ENCODE measurements at regions not wholly inside any gene's neighbourhood (a gene's known extent, or its start where the extent isn't known, plus 50 kb on each side); places are given as distances from the start of the nearest gene placed in this dataset.

DNA sequence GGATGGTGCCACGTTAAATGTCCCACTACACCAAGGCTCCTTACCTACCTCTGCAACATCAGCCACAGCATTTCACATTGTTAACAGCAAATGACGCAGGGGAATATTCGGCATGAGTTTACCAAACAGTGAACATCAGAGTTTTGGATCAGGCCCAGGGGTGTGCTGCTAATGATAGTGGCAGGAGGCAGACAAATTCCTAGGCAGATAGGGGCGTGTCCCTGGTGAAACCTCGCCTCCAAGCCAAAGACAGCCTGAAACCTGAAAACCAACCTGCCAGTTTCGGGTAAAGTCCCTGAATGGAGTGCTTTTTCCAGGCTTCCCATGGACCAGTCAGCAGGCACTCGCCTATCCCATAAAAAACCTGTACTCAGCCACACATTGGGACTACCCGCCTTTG is 133.6 kb downstream of the SH3BGRL2 start:
- Mint-ChIP-seq H3K27me3 (peaks cover 9% of the 10 kb centered on the region), H3K9me3 (peaks cover 2 to 14% (median 11%) of the 10 kb centered on the region in 3 donors), H3K4me1 (peaks cover 0 to 2% (median 0%) of the 10 kb centered on the region in 3 donors)

DNA sequence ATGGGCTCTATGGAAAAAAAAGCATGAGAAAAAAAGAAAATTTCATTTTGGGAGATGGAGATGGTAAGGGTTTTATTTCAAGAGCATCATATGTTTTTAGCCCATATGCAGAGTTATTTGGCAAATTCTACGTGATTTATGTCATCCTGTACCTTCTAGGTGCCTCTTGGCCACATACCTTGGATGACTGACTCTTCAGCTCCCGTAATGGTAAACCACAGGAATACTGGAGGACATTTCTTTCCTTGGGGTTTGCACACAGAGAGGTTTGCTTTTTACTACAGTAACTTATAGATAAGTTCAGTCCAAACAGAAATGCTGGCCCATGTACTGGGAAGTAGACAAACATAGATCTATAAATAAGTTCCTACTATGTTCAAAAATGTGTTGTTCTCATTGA is 132.2 kb downstream of the SH3BGRL2 start:
- H3K9me3 Mint-ChIP-seq = peaks cover 0 to 11% (median 6%) of the 10 kb centered on the region in 3 donors
- peaks cover 9% of the 10 kb centered on the region for H3K27me3 Mint-ChIP-seq
- H3K4me1 Mint-ChIP-seq = peaks cover 0 to 2% (median 0%) of the 10 kb centered on the region in 3 donors
- no peaks in the 10 kb centered on the region for H3K36me3 Mint-ChIP-seq
- no peak overlapping the region for H3K27ac Mint-ChIP-seq
- H3K4me3 Mint-ChIP-seq = peak overlapping the region in 1 of 4 donors; percentile 63

More for the DNA sequence above, 133.6 kb downstream of the SH3BGRL2 start:
- no peaks in the 10 kb centered on the region for H3K36me3 Mint-ChIP-seq
- no peak overlapping the region for H3K4me3 Mint-ChIP-seq
- H3K27ac Mint-ChIP-seq = peak overlapping the region in 2 of 3 donors; percentile 14 to 64

DNA sequence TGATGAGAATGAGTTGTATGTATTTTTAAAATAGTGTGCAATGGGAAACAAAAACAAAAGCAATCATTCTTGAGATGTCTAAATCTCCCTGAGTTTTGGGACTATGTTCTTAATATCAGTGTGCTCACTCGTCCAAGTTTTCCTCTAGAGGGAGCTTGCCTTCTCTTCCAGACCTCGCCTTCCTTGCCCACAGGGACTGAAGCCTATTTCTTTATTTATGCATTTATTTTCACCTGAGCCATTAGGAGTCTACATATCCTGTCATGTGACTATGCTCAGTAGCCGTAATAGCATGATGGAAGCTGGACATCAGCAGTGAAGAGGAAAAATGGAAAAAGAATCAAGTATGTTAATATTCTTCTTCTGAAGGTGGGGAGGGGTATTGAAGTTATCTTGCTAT is 131.2 kb downstream of the SH3BGRL2 start:
- Mint-ChIP-seq H3K9me3 (peaks cover 0 to 8% (median 5%) of the 10 kb centered on the region in 3 donors), H3K27ac (no peak overlapping the region), H3K4me1 (peaks cover 0 to 2% (median 0%) of the 10 kb centered on the region in 3 donors), H3K36me3 (no peaks in the 10 kb centered on the region), H3K27me3 (peaks cover 11% of the 10 kb centered on the region), H3K4me3 (no peak overlapping the region)

DNA sequence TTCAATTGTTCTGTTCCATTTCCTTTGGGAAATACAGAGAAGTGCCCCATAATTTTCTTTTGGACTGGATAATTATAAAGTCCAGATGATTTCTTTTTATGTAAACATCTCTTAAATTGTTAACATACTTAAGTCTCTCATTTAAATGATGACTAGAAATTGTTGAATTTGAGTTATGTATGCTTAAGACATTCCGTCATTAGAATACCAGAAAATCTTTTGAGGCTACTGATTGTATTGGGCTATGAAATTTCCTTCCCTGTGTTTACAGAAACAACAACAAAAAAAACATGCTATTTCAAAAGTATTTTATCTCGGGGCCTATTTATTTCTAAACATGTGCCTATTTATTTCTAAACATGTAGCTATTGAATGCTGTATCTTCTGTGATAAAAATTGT is 125.4 kb downstream of the SH3BGRL2 start:
- no peak overlapping the region for H3K4me3 Mint-ChIP-seq
- H3K9me3 Mint-ChIP-seq = peaks cover 0 to 3% (median 1%) of the 10 kb centered on the region in 3 donors
- no peaks in the 10 kb centered on the region for H3K36me3 Mint-ChIP-seq
- H3K27me3 Mint-ChIP-seq = peaks cover 8% of the 10 kb centered on the region
- H3K4me1 Mint-ChIP-seq = no peaks in the 10 kb centered on the region
- no peak overlapping the region for H3K27ac Mint-ChIP-seq

GRCh38 chr6:79755967-79756366 is 124.8 kb downstream of the SH3BGRL2 start:
- H3K36me3 Mint-ChIP-seq = no peaks in the 10 kb centered on the region
- no peak overlapping the region for H3K27ac Mint-ChIP-seq
- H3K9me3 Mint-ChIP-seq = peaks cover 0 to 3% (median 1%) of the 10 kb centered on the region in 3 donors
- H3K4me1 Mint-ChIP-seq = no peaks in the 10 kb centered on the region
- peaks cover 10% of the 10 kb centered on the region for H3K27me3 Mint-ChIP-seq
- H3K4me3 Mint-ChIP-seq = no peak overlapping the region

Measured in IgD-negative memory B cell (primary cell).